Left renal cortex interstitium (tissue), 4 donors: ENCODE measurements at regions not wholly inside any gene's neighbourhood (a gene's known extent, or its start where the extent isn't known, plus 50 kb on each side); places are given as distances from the start of the nearest gene placed in this dataset.

Experiments
- DNase-seq, 4 donors: peaks; one replicate each; pipeline ENCODE4 v3.0.0-alpha.2; 2013; ENCODE audit warnings: low read depth in 4 of 4, low spot score in 2 of 4, missing footprints in 1 of 4

- no peak for DNase-seq
Measured at GRCh38 chr17:74146196-74146595, 57.3 kb upstream of the RPL38 start.

GRCh38 chr17:74147056-74147835 lies 56.2 kb upstream of the RPL38 start:
- no peak for DNase-seq

- DNase-seq = no peak
Measured at GRCh38 chr17:74147966-74148365, 55.5 kb upstream of the RPL38 start.

GRCh38 chr17:74148446-74148845 lies 55.0 kb upstream of the RPL38 start:
- no peak for DNase-seq

- DNase-seq = no peak
Measured at GRCh38 chr17:74148901-74149596, 54.4 kb upstream of the RPL38 start.

- no peak for DNase-seq
Measured at GRCh38 chr17:74149597-74150427, 53.7 kb upstream of the RPL38 start.

GRCh38 chr17:74150428-74151025 lies 53.0 kb upstream of the RPL38 start:
- DNase-seq = no peak

GRCh38 chr17:74151551-74152315 lies 51.7 kb upstream of the RPL38 start:
- DNase-seq = no peak

GRCh38 chr17:74152591-74153455 lies 50.7 kb upstream of the RPL38 start:
- no peak for DNase-seq

GRCh38 chr17:74153456-74153810 lies 50.0 kb upstream of the RPL38 start:
- DNase-seq = no peak
